HG02981 (cell line): ENCODE measurements at regions not wholly inside any gene's neighbourhood (a gene's known extent, or its start where the extent isn't known, plus 50 kb on each side); places are given as distances from the start of the nearest gene placed in this dataset.

Source experiments
- ATAC-seq: cut with Tn5 transposase; IDR thresholded peaks from one replicate; pipeline ENCODE4 v1.9.1; 2021; ENCODE audit warnings: mild to moderate bottlenecking, moderate library complexity; ENCODE audit not compliant: unreplicated experiment

- no peak for ATAC-seq
Measured at GRCh38 chr2:51120754-51121280, 88.9 kb upstream of the NRXN1 start.

- no peak for ATAC-seq
Measured at GRCh38 chr2:51111532-51111931, 79.6 kb upstream of the NRXN1 start.

- ATAC-seq: no peak
Measured at GRCh38 chr2:51108794-51109193, 76.9 kb upstream of the NRXN1 start.

GRCh38 chr2:51107841-51108240 is 75.9 kb upstream of the NRXN1 start:
- ATAC-seq: no peak

GRCh38 chr2:51105811-51106210 is 73.9 kb upstream of the NRXN1 start:
- ATAC-seq: no peak

GRCh38 chr2:51103205-51103604 is 71.3 kb upstream of the NRXN1 start:
- ATAC-seq: no peak

GRCh38 chr2:51093016-51093415 is 61.1 kb upstream of the NRXN1 start:
- ATAC-seq: no peak

- no peak for ATAC-seq
Measured at GRCh38 chr2:51085420-51086068, 53.6 kb upstream of the NRXN1 start.

- ATAC-seq: no peak
Measured at GRCh38 chr2:51084750-51085149, 52.8 kb upstream of the NRXN1 start.
